ENCODE measurements at regions not wholly inside any gene's neighbourhood (a gene's known extent, or its start where the extent isn't known, plus 50 kb on each side); places are given as distances from the start of the nearest gene placed in this dataset.

GRCh38 chr7:89800761-89801160 is 353.5 kb upstream of the STEAP1 start:
- TF ChIP-seq CTCF (IDR thresholded peaks at IDR 0.05; ENCODE audit: extremely low read depth, low read depth, low read length), result no peak
- Histone ChIP-seq H3K36me3 (ENCODE audit: insufficient read depth, low read length) (no peaks in the 10 kb centered on the region), H3K9me3 (ENCODE audit: low read depth, low read length) (no peaks in the 10 kb centered on the region), H4K20me1 (ENCODE audit: insufficient read depth, low read length) (no peaks in the 10 kb centered on the region), H2AFZ (ENCODE audit: low read length) (no peak overlapping the region), H3K27me3 (ENCODE audit: insufficient read depth, low read length) (no peaks in the 10 kb centered on the region), H3K4me2 (ENCODE audit: insufficient read depth, low read length) (no peak overlapping the region), H3K79me2 (ENCODE audit: insufficient read depth, low read length) (no peaks in the 10 kb centered on the region), H3K4me3 (ENCODE audit: insufficient read depth, low read length) (no peak overlapping the region), H3K4me1 (ENCODE audit: insufficient read depth, low read length) (no peaks in the 10 kb centered on the region), H3K27ac (ENCODE audit: low read depth, low read length) (no peak overlapping the region)
- DNase-seq (ENCODE audit: insufficient read length, low spot score, missing footprints), result no peak

GRCh38 chr7:89809291-89809690 is 345.0 kb upstream of the STEAP1 start:
- Histone ChIP-seq H3K4me3 (ENCODE audit: insufficient read depth, low read length) (no peak overlapping the region), H3K27ac (ENCODE audit: low read depth, low read length) (no peak overlapping the region), H3K9me3 (ENCODE audit: low read depth, low read length) (peaks cover 2% of the 10 kb centered on the region), H3K36me3 (ENCODE audit: insufficient read depth, low read length) (no peaks in the 10 kb centered on the region), H3K4me1 (ENCODE audit: insufficient read depth, low read length) (no peaks in the 10 kb centered on the region), H3K79me2 (ENCODE audit: insufficient read depth, low read length) (no peaks in the 10 kb centered on the region), H3K27me3 (ENCODE audit: insufficient read depth, low read length) (no peaks in the 10 kb centered on the region), H2AFZ (ENCODE audit: low read length) (no peak overlapping the region), H3K4me2 (ENCODE audit: insufficient read depth, low read length) (no peak overlapping the region), H4K20me1 (ENCODE audit: insufficient read depth, low read length) (no peaks in the 10 kb centered on the region)
- no peak for TF ChIP-seq CTCF (IDR thresholded peaks at IDR 0.05; ENCODE audit: extremely low read depth, low read depth, low read length)
- no peak for DNase-seq (ENCODE audit: insufficient read length, low spot score, missing footprints)

- H3K4me1 ChIP-seq (ENCODE audit: insufficient read depth, low read length), result no peaks in the 10 kb centered on the region
- H3K79me2 ChIP-seq (ENCODE audit: insufficient read depth, low read length), result no peaks in the 10 kb centered on the region
- no peak overlapping the region for H3K4me3 ChIP-seq (ENCODE audit: insufficient read depth, low read length)
- H2AFZ ChIP-seq (ENCODE audit: low read length), result no peak overlapping the region
- no peak for TF ChIP-seq CTCF (IDR thresholded peaks at IDR 0.05; ENCODE audit: extremely low read depth, low read depth, low read length)
- H3K9me3 ChIP-seq (ENCODE audit: low read depth, low read length), result no peaks in the 10 kb centered on the region
- no peak overlapping the region for H3K4me2 ChIP-seq (ENCODE audit: insufficient read depth, low read length)
- no peaks in the 10 kb centered on the region for H4K20me1 ChIP-seq (ENCODE audit: insufficient read depth, low read length)
- H3K27ac ChIP-seq (ENCODE audit: low read depth, low read length), result no peak overlapping the region
- no peak for DNase-seq (ENCODE audit: insufficient read length, low spot score, missing footprints)
- no peaks in the 10 kb centered on the region for H3K27me3 ChIP-seq (ENCODE audit: insufficient read depth, low read length)
- no peaks in the 10 kb centered on the region for H3K36me3 ChIP-seq (ENCODE audit: insufficient read depth, low read length)
Observed at GRCh38 chr7:89813081-89813480, 341.2 kb upstream of the STEAP1 start.

GRCh38 chr7:89826121-89826520 is 328.1 kb upstream of the STEAP1 start:
- Histone ChIP-seq H3K79me2 (ENCODE audit: insufficient read depth, low read length) (no peaks in the 10 kb centered on the region), H3K4me2 (ENCODE audit: insufficient read depth, low read length) (no peak overlapping the region), H3K4me1 (ENCODE audit: insufficient read depth, low read length) (no peaks in the 10 kb centered on the region), H3K27me3 (ENCODE audit: insufficient read depth, low read length) (no peaks in the 10 kb centered on the region), H2AFZ (ENCODE audit: low read length) (no peak overlapping the region), H3K27ac (ENCODE audit: low read depth, low read length) (no peak overlapping the region), H3K9me3 (ENCODE audit: low read depth, low read length) (no peaks in the 10 kb centered on the region), H4K20me1 (ENCODE audit: insufficient read depth, low read length) (no peaks in the 10 kb centered on the region), H3K4me3 (ENCODE audit: insufficient read depth, low read length) (no peak overlapping the region), H3K36me3 (ENCODE audit: insufficient read depth, low read length) (no peaks in the 10 kb centered on the region)
- TF ChIP-seq CTCF (IDR thresholded peaks at IDR 0.05; ENCODE audit: extremely low read depth, low read depth, low read length), result no peak
- no peak for DNase-seq (ENCODE audit: insufficient read length, low spot score, missing footprints)

Data from osteoblast (primary cell).